Activated naive CD8-positive, alpha-beta T cell treated with anti-CD3 and anti-CD28 coated beads, Interleukin-2, amount 50 U/mL, for 24 hours (primary cell): ENCODE measurements at regions not wholly inside any gene's neighbourhood (a gene's known extent, or its start where the extent isn't known, plus 50 kb on each side); places are given as distances from the start of the nearest gene placed in this dataset.

Experiments
- ATAC-seq: fragments of 150-1000 bp; cut with Tn5 transposase; one replicate; pipeline ENCODE4 v1.10.0; 2021
- DNase-seq: peaks from one replicate; pipeline ENCODE4 v3.0.0; 2021
- H3K27ac Mint-ChIP-seq: one replicate; pipeline ENCODE4 v1.8.0; 2021; ENCODE audit warnings: mild to moderate bottlenecking, mixed read lengths
- H3K27me3 Mint-ChIP-seq: one replicate; pipeline ENCODE4 v1.8.0; 2021; ENCODE audit warnings: mixed read lengths
- H3K36me3 Mint-ChIP-seq: one replicate; pipeline ENCODE4 v1.8.0; 2021; ENCODE audit warnings: low read depth, mixed read lengths
- H3K4me1 Mint-ChIP-seq: one replicate; pipeline ENCODE4 v1.8.0; 2021; ENCODE audit warnings: mixed read lengths
- H3K4me3 Mint-ChIP-seq: one replicate; pipeline ENCODE4 v1.8.0; 2021; ENCODE audit warnings: mild to moderate bottlenecking, moderate library complexity, mixed read lengths
- H3K9me3 Mint-ChIP-seq: one replicate; pipeline ENCODE4 v1.8.0; 2021; ENCODE audit warnings: mixed read lengths

- DNase-seq (no peak), ATAC-seq (no peak)
- Mint-ChIP-seq H3K4me1 (peaks cover 7% of the 10 kb centered on the region), H3K9me3 (no peaks in the 10 kb centered on the region), H3K4me3 (no peak overlapping the region), H3K27ac (no peak overlapping the region), H3K36me3 (no peaks in the 10 kb centered on the region), H3K27me3 (peaks cover 28% of the 10 kb centered on the region)
Measured at GRCh38 chr10:33412241-33412640, 77.8 kb upstream of the NRP1 start.

- Mint-ChIP-seq H3K27me3 (peaks cover 35% of the 10 kb centered on the region), H3K4me3 (no peak overlapping the region), H3K36me3 (no peaks in the 10 kb centered on the region), H3K9me3 (no peaks in the 10 kb centered on the region), H3K27ac (no peak overlapping the region), H3K4me1 (peaks cover 3% of the 10 kb centered on the region)
- ATAC-seq (no peak), DNase-seq (no peak)
Measured at GRCh38 chr10:33410860-33411234, 76.4 kb upstream of the NRP1 start.

GRCh38 chr10:33410096-33410859 lies 75.8 kb upstream of the NRP1 start:
- ATAC-seq (no peak), DNase-seq (no peak)
- Mint-ChIP-seq H3K4me3 (no peak overlapping the region), H3K4me1 (no peaks in the 10 kb centered on the region), H3K9me3 (no peaks in the 10 kb centered on the region), H3K27me3 (peaks cover 34% of the 10 kb centered on the region), H3K36me3 (no peaks in the 10 kb centered on the region), H3K27ac (no peak overlapping the region)

- Mint-ChIP-seq H3K9me3 (no peaks in the 10 kb centered on the region), H3K27ac (no peak overlapping the region), H3K4me3 (no peak overlapping the region), H3K27me3 (peaks cover 32% of the 10 kb centered on the region), H3K36me3 (no peaks in the 10 kb centered on the region), H3K4me1 (no peaks in the 10 kb centered on the region)
- ATAC-seq = no peak
- DNase-seq = no peak
Measured at GRCh38 chr10:33406596-33406995, 72.1 kb upstream of the NRP1 start.

- ATAC-seq (no peak), DNase-seq (no peak)
- Mint-ChIP-seq H3K27ac (no peak overlapping the region), H3K9me3 (peaks cover 5% of the 10 kb centered on the region), H3K4me3 (no peak overlapping the region), H3K27me3 (peaks cover 21% of the 10 kb centered on the region), H3K4me1 (no peaks in the 10 kb centered on the region), H3K36me3 (no peaks in the 10 kb centered on the region)
Measured at GRCh38 chr10:33402220-33403073, 68.0 kb upstream of the NRP1 start.

- H3K36me3 Mint-ChIP-seq = no peaks in the 10 kb centered on the region
- no peak overlapping the region for H3K4me3 Mint-ChIP-seq
- H3K27me3 Mint-ChIP-seq = peaks cover 15% of the 10 kb centered on the region
- ATAC-seq = no peak
- H3K9me3 Mint-ChIP-seq = peaks cover 16% of the 10 kb centered on the region
- H3K4me1 Mint-ChIP-seq = no peaks in the 10 kb centered on the region
- no peak overlapping the region for H3K27ac Mint-ChIP-seq
- DNase-seq = no peak
Measured at GRCh38 chr10:33401300-33401699, 66.8 kb upstream of the NRP1 start.

- Mint-ChIP-seq H3K9me3 (peaks cover 16% of the 10 kb centered on the region), H3K27ac (no peak overlapping the region), H3K4me1 (no peaks in the 10 kb centered on the region), H3K36me3 (no peaks in the 10 kb centered on the region), H3K27me3 (peaks cover 7% of the 10 kb centered on the region), H3K4me3 (no peak overlapping the region)
- DNase-seq (no peak), ATAC-seq (no peak)
Measured at GRCh38 chr10:33398796-33399195, 64.3 kb upstream of the NRP1 start.

- no peaks in the 10 kb centered on the region for H3K27me3 Mint-ChIP-seq
- H3K9me3 Mint-ChIP-seq = peaks cover 16% of the 10 kb centered on the region
- ATAC-seq = no peak
- no peak for DNase-seq
- no peaks in the 10 kb centered on the region for H3K4me1 Mint-ChIP-seq
- no peak overlapping the region for H3K27ac Mint-ChIP-seq
- no peak overlapping the region for H3K4me3 Mint-ChIP-seq
- no peaks in the 10 kb centered on the region for H3K36me3 Mint-ChIP-seq
Measured at GRCh38 chr10:33396938-33397337, 62.5 kb upstream of the NRP1 start.

- Mint-ChIP-seq H3K4me3 (no peak overlapping the region), H3K27ac (no peak overlapping the region), H3K9me3 (peaks cover 16% of the 10 kb centered on the region), H3K36me3 (no peaks in the 10 kb centered on the region), H3K27me3 (peaks cover 4% of the 10 kb centered on the region), H3K4me1 (no peaks in the 10 kb centered on the region)
- ATAC-seq = no peak
- DNase-seq = no peak
Measured at GRCh38 chr10:33396279-33396678, 61.8 kb upstream of the NRP1 start.

- no peak overlapping the region for H3K4me3 Mint-ChIP-seq
- H3K4me1 Mint-ChIP-seq = no peaks in the 10 kb centered on the region
- H3K27ac Mint-ChIP-seq = no peak overlapping the region
- DNase-seq (no peak), ATAC-seq (no peak)
- H3K36me3 Mint-ChIP-seq = no peaks in the 10 kb centered on the region
- peaks cover 16% of the 10 kb centered on the region for H3K9me3 Mint-ChIP-seq
- peaks cover 8% of the 10 kb centered on the region for H3K27me3 Mint-ChIP-seq
Measured at GRCh38 chr10:33395201-33395600, 60.7 kb upstream of the NRP1 start.

- no peak for DNase-seq
- no peak overlapping the region for H3K27ac Mint-ChIP-seq
Measured at GRCh38 chr10:33392706-33393105, 58.2 kb upstream of the NRP1 start.

GRCh38 chr10:33391611-33392465 lies 57.4 kb upstream of the NRP1 start:
- Mint-ChIP-seq H3K27me3 (peaks cover 13% of the 10 kb centered on the region), H3K27ac (no peak overlapping the region), H3K36me3 (no peaks in the 10 kb centered on the region), H3K4me3 (no peak overlapping the region), H3K9me3 (peaks cover 6% of the 10 kb centered on the region), H3K4me1 (no peaks in the 10 kb centered on the region)
- DNase-seq = no peak
- no peak for ATAC-seq

More at GRCh38 chr10:33392706-33393105, 58.2 kb upstream of the NRP1 start:
- ATAC-seq = no peak
- Mint-ChIP-seq H3K4me1 (no peaks in the 10 kb centered on the region), H3K9me3 (peaks cover 14% of the 10 kb centered on the region), H3K27me3 (peaks cover 13% of the 10 kb centered on the region), H3K4me3 (no peak overlapping the region), H3K36me3 (no peaks in the 10 kb centered on the region)

- Mint-ChIP-seq H3K4me1 (no peaks in the 10 kb centered on the region), H3K4me3 (no peak overlapping the region), H3K27me3 (peaks cover 17% of the 10 kb centered on the region), H3K27ac (no peak overlapping the region), H3K36me3 (no peaks in the 10 kb centered on the region), H3K9me3 (no peaks in the 10 kb centered on the region)
- ATAC-seq (no peak), DNase-seq (no peak)
Measured at GRCh38 chr10:33390046-33390445, 55.6 kb upstream of the NRP1 start.

- Mint-ChIP-seq H3K4me1 (no peaks in the 10 kb centered on the region), H3K27me3 (peaks cover 21% of the 10 kb centered on the region), H3K9me3 (no peaks in the 10 kb centered on the region), H3K27ac (no peak overlapping the region), H3K4me3 (no peak overlapping the region), H3K36me3 (no peaks in the 10 kb centered on the region)
- ATAC-seq = no peak
- no peak for DNase-seq
Measured at GRCh38 chr10:33388785-33389184, 54.3 kb upstream of the NRP1 start.
